Activated T-helper 17 cell treated with anti-CD3 and anti-CD28 coated beads, Interleukin-2, amount 50 U/mL, for 72 hours (primary cell): ENCODE measurements at regions not wholly inside any gene's neighbourhood (a gene's known extent, or its start where the extent isn't known, plus 50 kb on each side); places are given as distances from the start of the nearest gene placed in this dataset.
A peak's percentile ranks its signal among the peaks of the same experiment; 100 is the strongest.

ENCODE experiments used
- ATAC-seq: fragments of 150-1000 bp; cut with Tn5 transposase; replicated peaks from 2 replicates; pipeline ENCODE4 v1.10.0; 2021; ENCODE audit warnings: mild to moderate bottlenecking, moderate library complexity
- H3K27ac Mint-ChIP-seq: one replicate; pipeline ENCODE4 v1.8.0; 2022; ENCODE audit warnings: mixed read lengths
- H3K27me3 Mint-ChIP-seq: one replicate; pipeline ENCODE4 v1.8.0; 2022; ENCODE audit warnings: mixed read lengths
- H3K36me3 Mint-ChIP-seq: one replicate; pipeline ENCODE4 v1.8.0; 2022; ENCODE audit warnings: low read depth, mild to moderate bottlenecking, mixed read lengths
- H3K4me1 Mint-ChIP-seq: one replicate; pipeline ENCODE4 v1.8.0; 2022; ENCODE audit warnings: mixed read lengths
- H3K4me3 Mint-ChIP-seq: one replicate; pipeline ENCODE4 v1.8.0; 2022; ENCODE audit warnings: mild to moderate bottlenecking, mixed read lengths
- H3K9me3 Mint-ChIP-seq: one replicate; pipeline ENCODE4 v1.8.0; 2022; ENCODE audit warnings: mixed read lengths

- Mint-ChIP-seq H3K9me3 (no peaks in the 10 kb centered on the region), H3K4me1 (no peaks in the 10 kb centered on the region)
- no peak for ATAC-seq
Observed at GRCh38 chr1:30340934-30341333, 382.5 kb downstream of the MATN1 start.

GRCh38 chr1:30339866-30340265 is 383.5 kb downstream of the MATN1 start:
- no peaks in the 10 kb centered on the region for H3K36me3 Mint-ChIP-seq
- H3K4me3 Mint-ChIP-seq = no peak overlapping the region
- H3K27ac Mint-ChIP-seq = no peak overlapping the region
- H3K9me3 Mint-ChIP-seq = no peaks in the 10 kb centered on the region
- no peaks in the 10 kb centered on the region for H3K4me1 Mint-ChIP-seq
- no peak for ATAC-seq
- peaks cover 7% of the 10 kb centered on the region for H3K27me3 Mint-ChIP-seq

More at GRCh38 chr1:30340934-30341333, 382.5 kb downstream of the MATN1 start:
- no peak overlapping the region for H3K27ac Mint-ChIP-seq
- H3K27me3 Mint-ChIP-seq = peaks cover 7% of the 10 kb centered on the region
- H3K4me3 Mint-ChIP-seq = no peak overlapping the region
- H3K36me3 Mint-ChIP-seq = no peaks in the 10 kb centered on the region

GRCh38 chr1:30338765-30339164 is 384.6 kb downstream of the MATN1 start:
- H3K36me3 Mint-ChIP-seq = no peaks in the 10 kb centered on the region
- H3K4me3 Mint-ChIP-seq = no peak overlapping the region
- H3K9me3 Mint-ChIP-seq = no peaks in the 10 kb centered on the region
- ATAC-seq = no peak
- H3K4me1 Mint-ChIP-seq = no peaks in the 10 kb centered on the region
- H3K27me3 Mint-ChIP-seq = peaks cover 4% of the 10 kb centered on the region
- H3K27ac Mint-ChIP-seq = no peak overlapping the region

- no peaks in the 10 kb centered on the region for H3K9me3 Mint-ChIP-seq
- no peak overlapping the region for H3K4me3 Mint-ChIP-seq
- H3K27me3 Mint-ChIP-seq = peaks cover 6% of the 10 kb centered on the region
- H3K36me3 Mint-ChIP-seq = no peaks in the 10 kb centered on the region
- H3K4me1 Mint-ChIP-seq = no peaks in the 10 kb centered on the region
- no peak overlapping the region for H3K27ac Mint-ChIP-seq
- ATAC-seq = no peak
Observed at GRCh38 chr1:30337324-30337620, 386.1 kb downstream of the MATN1 start.

- no peak for ATAC-seq
- no peak overlapping the region for H3K4me3 Mint-ChIP-seq
- H3K27ac Mint-ChIP-seq = no peak overlapping the region
- H3K4me1 Mint-ChIP-seq = no peaks in the 10 kb centered on the region
- H3K36me3 Mint-ChIP-seq = no peaks in the 10 kb centered on the region
- H3K9me3 Mint-ChIP-seq = no peaks in the 10 kb centered on the region
- peaks cover 9% of the 10 kb centered on the region for H3K27me3 Mint-ChIP-seq
Observed at GRCh38 chr1:30336550-30337323, 386.6 kb downstream of the MATN1 start.

- Mint-ChIP-seq H3K9me3 (no peaks in the 10 kb centered on the region), H3K27me3 (peaks cover 9% of the 10 kb centered on the region), H3K27ac (no peak overlapping the region), H3K4me3 (no peak overlapping the region), H3K4me1 (no peaks in the 10 kb centered on the region), H3K36me3 (no peaks in the 10 kb centered on the region)
- no peak for ATAC-seq
Observed at GRCh38 chr1:30335997-30336390, 387.4 kb downstream of the MATN1 start.

GRCh38 chr1:30335389-30335996 is 387.9 kb downstream of the MATN1 start:
- Mint-ChIP-seq H3K36me3 (no peaks in the 10 kb centered on the region), H3K27me3 (peaks cover 9% of the 10 kb centered on the region), H3K4me1 (no peaks in the 10 kb centered on the region), H3K9me3 (no peaks in the 10 kb centered on the region), H3K4me3 (no peak overlapping the region), H3K27ac (no peak overlapping the region)
- no peak for ATAC-seq

GRCh38 chr1:30334767-30335166 is 388.6 kb downstream of the MATN1 start:
- ATAC-seq = no peak
- Mint-ChIP-seq H3K4me1 (no peaks in the 10 kb centered on the region), H3K27me3 (peaks cover 9% of the 10 kb centered on the region), H3K27ac (no peak overlapping the region), H3K36me3 (no peaks in the 10 kb centered on the region), H3K9me3 (no peaks in the 10 kb centered on the region), H3K4me3 (no peak overlapping the region)

GRCh38 chr1:30332116-30333094 is 391.0 kb downstream of the MATN1 start:
- no peak for ATAC-seq
- no peak overlapping the region for H3K4me3 Mint-ChIP-seq
- H3K36me3 Mint-ChIP-seq = no peaks in the 10 kb centered on the region
- H3K4me1 Mint-ChIP-seq = no peaks in the 10 kb centered on the region
- H3K9me3 Mint-ChIP-seq = no peaks in the 10 kb centered on the region
- H3K27ac Mint-ChIP-seq = peak overlapping the region; percentile 21
- H3K27me3 Mint-ChIP-seq = peaks cover 9% of the 10 kb centered on the region

- H3K4me3 Mint-ChIP-seq = no peak overlapping the region
- peaks cover 9% of the 10 kb centered on the region for H3K27me3 Mint-ChIP-seq
Observed at GRCh38 chr1:30331415-30332065, 391.8 kb downstream of the MATN1 start.

GRCh38 chr1:30330644-30331043 is 392.7 kb downstream of the MATN1 start:
- Mint-ChIP-seq H3K27me3 (peaks cover 9% of the 10 kb centered on the region), H3K4me3 (no peak overlapping the region), H3K36me3 (no peaks in the 10 kb centered on the region), H3K27ac (no peak overlapping the region), H3K4me1 (no peaks in the 10 kb centered on the region), H3K9me3 (no peaks in the 10 kb centered on the region)
- no peak for ATAC-seq

More at GRCh38 chr1:30331415-30332065, 391.8 kb downstream of the MATN1 start:
- Mint-ChIP-seq H3K27ac (peak overlapping the region; percentile 21), H3K36me3 (no peaks in the 10 kb centered on the region), H3K9me3 (no peaks in the 10 kb centered on the region), H3K4me1 (no peaks in the 10 kb centered on the region)
- ATAC-seq = no peak

- Mint-ChIP-seq H3K27ac (no peak overlapping the region), H3K4me1 (no peaks in the 10 kb centered on the region), H3K27me3 (peaks cover 9% of the 10 kb centered on the region), H3K9me3 (no peaks in the 10 kb centered on the region), H3K36me3 (no peaks in the 10 kb centered on the region), H3K4me3 (no peak overlapping the region)
- no peak for ATAC-seq
Observed at GRCh38 chr1:30329802-30330557, 393.4 kb downstream of the MATN1 start.

GRCh38 chr1:30329263-30329753 is 394.1 kb downstream of the MATN1 start:
- no peak overlapping the region for H3K4me3 Mint-ChIP-seq
- no peak for ATAC-seq
- H3K4me1 Mint-ChIP-seq = no peaks in the 10 kb centered on the region
- no peaks in the 10 kb centered on the region for H3K36me3 Mint-ChIP-seq
- peaks cover 13% of the 10 kb centered on the region for H3K27me3 Mint-ChIP-seq
- no peak overlapping the region for H3K27ac Mint-ChIP-seq
- no peaks in the 10 kb centered on the region for H3K9me3 Mint-ChIP-seq
